ENCODE measurements at regions not wholly inside any gene's neighbourhood (a gene's known extent, or its start where the extent isn't known, plus 50 kb on each side); places are given as distances from the start of the nearest gene placed in this dataset.

- intact Hi-C loops (cut with DNase I): no loop called here
- no peak for DNase-seq
Observed at GRCh38 chr7:142321391-142321790, 63.5 kb upstream of the PRSS58 start.

- DNase-seq: no peak
- intact Hi-C loops (cut with DNase I): no loop called here
Observed at GRCh38 chr7:142320883-142321282, 63.0 kb upstream of the PRSS58 start.

- peak in 3 of 10 donors; percentile 29 to 89 (median 47) for DNase-seq
- intact Hi-C loops (cut with DNase I): no loop called here
Observed at GRCh38 chr7:142319970-142320369, 62.1 kb upstream of the PRSS58 start.

GRCh38 chr7:142314281-142314680 lies 56.4 kb upstream of the PRSS58 start:
- intact Hi-C loops (cut with DNase I): no loop called here
- DNase-seq: no peak

GRCh38 chr7:142313528-142313927 lies 55.7 kb upstream of the PRSS58 start:
- intact Hi-C loops (cut with DNase I): no loop called here
- DNase-seq: no peak

GRCh38 chr7:142311876-142312275 lies 54.0 kb upstream of the PRSS58 start:
- intact Hi-C loops (cut with DNase I): no loop called here
- no peak for DNase-seq

- intact Hi-C loops (cut with DNase I): no loop called here
Observed at GRCh38 chr7:142308918-142309317, 51.1 kb upstream of the PRSS58 start.

GRCh38 chr7:142308326-142308725 lies 50.5 kb upstream of the PRSS58 start:
- DNase-seq: no peak
- intact Hi-C loops (cut with DNase I): no loop called here

More at GRCh38 chr7:142308918-142309317, 51.1 kb upstream of the PRSS58 start:
- no peak for DNase-seq
